Neural cell (in vitro differentiated cells): ENCODE measurements at regions not wholly inside any gene's neighbourhood (a gene's known extent, or its start where the extent isn't known, plus 50 kb on each side); places are given as distances from the start of the nearest gene placed in this dataset.

ENCODE experiments used
- H2AFZ ChIP-seq: fragments of 200-600, 300-800 bp; sonication (generic), shearing (Covaris generic); 2 replicates; pipeline ENCODE4 v1.6.0; 2014; ENCODE audit warnings: low read depth, mild to moderate bottlenecking, antibody characterized with exemption, low read length, moderate library complexity
- H3F3A ChIP-seq: fragments of 200-600 bp; shearing (Covaris generic); 2 replicates; pipeline ENCODE4 v1.6.1; 2016; ENCODE audit warnings: mild to moderate bottlenecking, moderate library complexity, mixed read lengths, antibody characterized with exemption, low read length; ENCODE audit not compliant: insufficient read depth, poor library complexity, severe bottlenecking
- H3K27ac ChIP-seq: fragments of 200-600, 300-800 bp; sonication (generic), shearing (Covaris generic); 2 replicates; pipeline ENCODE4 v1.5.1; 2014; ENCODE audit warnings: mild to moderate bottlenecking, low read length, moderate library complexity
- H3K27me3 ChIP-seq: fragments of 300-800, 200-600 bp; sonication (generic), shearing (Covaris generic); 2 replicates; pipeline ENCODE4 v1.6.0; 2014; ENCODE audit warnings: mild to moderate bottlenecking, low read depth, low read length, moderate library complexity; ENCODE audit not compliant: insufficient read depth
- H3K36me3 ChIP-seq: fragments of 300-800, 200-600 bp; sonication (generic), shearing (Covaris generic); 2 replicates; pipeline ENCODE4 v1.5.1; 2014; ENCODE audit warnings: mild to moderate bottlenecking, antibody characterized with exemption, low read length, moderate library complexity; ENCODE audit not compliant: insufficient read depth
- H3K4me2 ChIP-seq: fragments of 300-800, 200-600 bp; sonication (generic), shearing (Covaris generic); 2 replicates; pipeline ENCODE4 v1.6.0; 2014; ENCODE audit warnings: mild to moderate bottlenecking, low read length
- H3K4me3 ChIP-seq: fragments of 300-800, 200-600 bp; sonication (generic), shearing (Covaris generic); 2 replicates; pipeline ENCODE4 v1.5.1; 2014; ENCODE audit warnings: mild to moderate bottlenecking, low read length, moderate library complexity
- H3K79me2 ChIP-seq: fragments of 200-600 bp; shearing (Covaris generic); replicated peaks from 2 replicates; pipeline ENCODE4 v1.6.0; 2014; ENCODE audit warnings: mild to moderate bottlenecking, low read length, moderate library complexity; ENCODE audit not compliant: insufficient read depth
- H3K9ac ChIP-seq: fragments of 300-800, 200-600 bp; sonication (generic), shearing (Covaris generic); 2 replicates; pipeline ENCODE4 v1.6.1; 2016; ENCODE audit warnings: mild to moderate bottlenecking, low read length, mixed read lengths
- H3K9me2 ChIP-seq: fragments of 200-600 bp; shearing (Covaris generic); 2 replicates; pipeline ENCODE4 v1.6.1; 2016; ENCODE audit warnings: mild to moderate bottlenecking, low read length, mixed read lengths; ENCODE audit not compliant: insufficient read depth
- H3K9me3 ChIP-seq: fragments of 200-600, 300-800 bp; sonication (generic), shearing (Covaris generic); 2 replicates; pipeline ENCODE4 v1.6.1; 2016; ENCODE audit warnings: mild to moderate bottlenecking, mixed run types, low read length, moderate library complexity, mixed read lengths
- H4K20me1 ChIP-seq: fragments of 200-600 bp; shearing (Covaris generic); 2 replicates; pipeline ENCODE4 v1.6.1; 2016; ENCODE audit warnings: mild to moderate bottlenecking, mixed run types; ENCODE audit not compliant: insufficient read depth
- EP300 ChIP-seq: fragments of 450-650 bp; conservative IDR thresholded peaks from 2 replicates; pipeline ENCODE4 v1.6.1; 2014; ENCODE audit warnings: antibody characterized with exemption, mild to moderate bottlenecking, moderate library complexity; ENCODE audit not compliant: poor library complexity, severe bottlenecking
- EZH2 ChIP-seq: fragments of 200-600, 300-800 bp; shearing (Covaris generic), sonication (generic); IDR thresholded peaks from 2 replicates; pipeline ENCODE4 v1.6.1; 2014; ENCODE audit warnings: antibody characterized with exemption, low read length, borderline replicate concordance, mild to moderate bottlenecking; ENCODE audit not compliant: insufficient read depth, poor library complexity, severe bottlenecking
- MXI1 ChIP-seq: fragments of 450-650 bp; conservative IDR thresholded peaks from 2 replicates; pipeline ENCODE4 v1.6.1; 2014; ENCODE audit warnings: antibody characterized with exemption, mild to moderate bottlenecking; ENCODE audit not compliant: poor library complexity, severe bottlenecking
- POLR2AphosphoS5 ChIP-seq: IDR thresholded peaks from 2 replicates; pipeline ENCODE4 v1.6.1; 2012
- RAD21 ChIP-seq: fragments of 450-650 bp; conservative IDR thresholded peaks from 2 replicates; pipeline ENCODE4 v1.6.1; 2014; ENCODE audit warnings: antibody characterized with exemption, mild to moderate bottlenecking, moderate library complexity
- SMC3 ChIP-seq: fragments of 450-650 bp; conservative IDR thresholded peaks from 2 replicates; pipeline ENCODE4 v1.6.1; 2014; ENCODE audit warnings: antibody characterized with exemption, mild to moderate bottlenecking, moderate library complexity; ENCODE audit not compliant: poor library complexity
- TAF1 ChIP-seq: IDR thresholded peaks from 2 replicates; pipeline ENCODE4 v1.6.1; 2012; ENCODE audit warnings: low read depth
- TF ChIP-seq, protein P1 (sequence below): IDR thresholded peaks from 2 replicates; pipeline ENCODE4 v1.6.1; 2012; ENCODE audit warnings: borderline replicate concordance
- TF ChIP-seq, protein P2 (sequence below): fragments of 450-650 bp; IDR thresholded peaks from 2 replicates; pipeline ENCODE4 v1.5.1; 2014; ENCODE audit warnings: antibody characterized with exemption, mild to moderate bottlenecking, moderate library complexity; ENCODE audit not compliant: poor library complexity, severe bottlenecking

DNA sequence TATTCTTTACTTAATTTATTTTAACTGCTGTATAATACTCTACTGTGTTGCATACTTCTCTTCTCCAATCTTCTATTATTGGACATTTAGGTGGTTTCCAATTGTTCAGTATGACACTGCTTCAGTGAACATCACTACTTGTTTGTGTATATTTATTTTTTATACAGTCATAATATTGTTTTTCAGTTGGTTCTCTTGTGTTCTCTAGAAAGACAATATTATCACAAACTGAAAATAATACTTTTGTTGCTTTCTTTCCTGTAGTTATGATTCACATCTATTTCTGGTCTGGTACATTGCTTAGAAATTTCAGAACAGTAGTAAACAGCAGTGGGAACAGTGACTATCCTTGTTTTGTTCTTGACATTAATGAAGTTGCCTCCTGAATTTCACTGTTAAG is 62.8 kb upstream of the GTSF1L start:
- H3K9me2 ChIP-seq: no peaks in the 10 kb centered on the region
- H3F3A ChIP-seq: no peaks in the 10 kb centered on the region

DNA sequence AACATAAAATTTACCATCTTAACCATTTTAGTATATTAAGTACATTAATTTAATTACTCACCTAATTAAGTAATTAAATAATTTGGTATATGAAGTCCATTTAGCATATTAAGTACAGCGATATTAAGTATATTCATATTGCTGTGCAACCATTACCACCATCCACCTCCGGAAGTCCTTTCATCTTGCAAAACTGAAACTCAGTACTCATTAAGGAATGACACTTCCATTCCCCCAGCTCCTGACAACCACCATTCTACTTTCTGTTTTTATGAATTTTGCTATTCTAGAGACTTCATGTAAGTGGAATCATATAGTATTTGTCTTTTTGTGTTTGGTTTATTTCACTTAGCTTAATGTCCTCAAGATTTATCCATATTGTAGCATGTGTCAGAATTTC is 61.1 kb upstream of the GTSF1L start:
- Histone ChIP-seq H3K9ac (no peak overlapping the region), H3F3A (no peaks in the 10 kb centered on the region), H3K79me2 (no peaks in the 10 kb centered on the region), H3K27me3 (no peaks in the 10 kb centered on the region), H3K9me3 (peaks cover 5% of the 10 kb centered on the region), H2AFZ (no peak overlapping the region), H3K9me2 (no peaks in the 10 kb centered on the region), H3K36me3 (no peaks in the 10 kb centered on the region), H3K4me3 (no peak overlapping the region), H4K20me1 (no peaks in the 10 kb centered on the region), H3K4me2 (no peak overlapping the region), H3K27ac (no peak overlapping the region)
- no peak for TF ChIP-seq EP300
- no peak for TF ChIP-seq EZH2
- no peak for TF ChIP-seq TAF1
- TF ChIP-seq RAD21: no peak
- TF ChIP-seq, protein P1, sequence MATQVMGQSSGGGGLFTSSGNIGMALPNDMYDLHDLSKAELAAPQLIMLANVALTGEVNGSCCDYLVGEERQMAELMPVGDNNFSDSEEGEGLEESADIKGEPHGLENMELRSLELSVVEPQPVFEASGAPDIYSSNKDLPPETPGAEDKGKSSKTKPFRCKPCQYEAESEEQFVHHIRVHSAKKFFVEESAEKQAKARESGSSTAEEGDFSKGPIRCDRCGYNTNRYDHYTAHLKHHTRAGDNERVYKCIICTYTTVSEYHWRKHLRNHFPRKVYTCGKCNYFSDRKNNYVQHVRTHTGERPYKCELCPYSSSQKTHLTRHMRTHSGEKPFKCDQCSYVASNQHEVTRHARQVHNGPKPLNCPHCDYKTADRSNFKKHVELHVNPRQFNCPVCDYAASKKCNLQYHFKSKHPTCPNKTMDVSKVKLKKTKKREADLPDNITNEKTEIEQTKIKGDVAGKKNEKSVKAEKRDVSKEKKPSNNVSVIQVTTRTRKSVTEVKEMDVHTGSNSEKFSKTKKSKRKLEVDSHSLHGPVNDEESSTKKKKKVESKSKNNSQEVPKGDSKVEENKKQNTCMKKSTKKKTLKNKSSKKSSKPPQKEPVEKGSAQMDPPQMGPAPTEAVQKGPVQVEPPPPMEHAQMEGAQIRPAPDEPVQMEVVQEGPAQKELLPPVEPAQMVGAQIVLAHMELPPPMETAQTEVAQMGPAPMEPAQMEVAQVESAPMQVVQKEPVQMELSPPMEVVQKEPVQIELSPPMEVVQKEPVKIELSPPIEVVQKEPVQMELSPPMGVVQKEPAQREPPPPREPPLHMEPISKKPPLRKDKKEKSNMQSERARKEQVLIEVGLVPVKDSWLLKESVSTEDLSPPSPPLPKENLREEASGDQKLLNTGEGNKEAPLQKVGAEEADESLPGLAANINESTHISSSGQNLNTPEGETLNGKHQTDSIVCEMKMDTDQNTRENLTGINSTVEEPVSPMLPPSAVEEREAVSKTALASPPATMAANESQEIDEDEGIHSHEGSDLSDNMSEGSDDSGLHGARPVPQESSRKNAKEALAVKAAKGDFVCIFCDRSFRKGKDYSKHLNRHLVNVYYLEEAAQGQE: no peak
- TF ChIP-seq, protein P2, sequence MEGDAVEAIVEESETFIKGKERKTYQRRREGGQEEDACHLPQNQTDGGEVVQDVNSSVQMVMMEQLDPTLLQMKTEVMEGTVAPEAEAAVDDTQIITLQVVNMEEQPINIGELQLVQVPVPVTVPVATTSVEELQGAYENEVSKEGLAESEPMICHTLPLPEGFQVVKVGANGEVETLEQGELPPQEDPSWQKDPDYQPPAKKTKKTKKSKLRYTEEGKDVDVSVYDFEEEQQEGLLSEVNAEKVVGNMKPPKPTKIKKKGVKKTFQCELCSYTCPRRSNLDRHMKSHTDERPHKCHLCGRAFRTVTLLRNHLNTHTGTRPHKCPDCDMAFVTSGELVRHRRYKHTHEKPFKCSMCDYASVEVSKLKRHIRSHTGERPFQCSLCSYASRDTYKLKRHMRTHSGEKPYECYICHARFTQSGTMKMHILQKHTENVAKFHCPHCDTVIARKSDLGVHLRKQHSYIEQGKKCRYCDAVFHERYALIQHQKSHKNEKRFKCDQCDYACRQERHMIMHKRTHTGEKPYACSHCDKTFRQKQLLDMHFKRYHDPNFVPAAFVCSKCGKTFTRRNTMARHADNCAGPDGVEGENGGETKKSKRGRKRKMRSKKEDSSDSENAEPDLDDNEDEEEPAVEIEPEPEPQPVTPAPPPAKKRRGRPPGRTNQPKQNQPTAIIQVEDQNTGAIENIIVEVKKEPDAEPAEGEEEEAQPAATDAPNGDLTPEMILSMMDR: no peak
- no peak for TF ChIP-seq SMC3
- TF ChIP-seq POLR2AphosphoS5: no peak
- TF ChIP-seq MXI1: no peak

More for the DNA sequence above, 62.8 kb upstream of the GTSF1L start:
- H2AFZ ChIP-seq: no peak overlapping the region
- H3K4me2 ChIP-seq: no peak overlapping the region
- H3K27me3 ChIP-seq: no peaks in the 10 kb centered on the region
- peaks cover 5% of the 10 kb centered on the region for H3K9me3 ChIP-seq
- H3K9ac ChIP-seq: no peak overlapping the region
- H3K4me3 ChIP-seq: no peak overlapping the region
- H3K79me2 ChIP-seq: no peaks in the 10 kb centered on the region
- no peaks in the 10 kb centered on the region for H4K20me1 ChIP-seq
- H3K27ac ChIP-seq: no peak overlapping the region
- no peak for TF ChIP-seq POLR2AphosphoS5
- TF ChIP-seq TAF1: no peak
- TF ChIP-seq, protein P1: no peak
- TF ChIP-seq, protein P2: no peak
- no peak for TF ChIP-seq SMC3
- TF ChIP-seq EP300: no peak
- TF ChIP-seq RAD21: no peak
- TF ChIP-seq MXI1: no peak
- no peak for TF ChIP-seq EZH2
- H3K36me3 ChIP-seq: no peaks in the 10 kb centered on the region
